MM.1S (cell line): ENCODE measurements at regions not wholly inside any gene's neighbourhood (a gene's known extent, or its start where the extent isn't known, plus 50 kb on each side); places are given as distances from the start of the nearest gene placed in this dataset.

Source experiments
- CTCF ChIP-seq: fragments of 300-600 bp; sonication (generic); IDR thresholded peaks from 2 replicates; pipeline ENCODE4 v1.5.1; 2016; ENCODE audit warnings: antibody characterized with exemption, low read length, mixed read lengths
- EZH2 ChIP-seq: fragments of 300-600 bp; sonication (generic); optimal IDR thresholded peaks from 2 replicates; pipeline ENCODE3; 2017; ENCODE audit warnings: low read depth, mild to moderate bottlenecking, antibody characterized with exemption, low read length, mixed read lengths
- EZH2phosphoT487 ChIP-seq: fragments of 300-600 bp; sonication (generic); IDR thresholded peaks from 2 replicates; pipeline ENCODE4 v1.6.1; 2018; ENCODE audit warnings: antibody characterized with exemption, low read length

GRCh38 chr18:54739476-54739875, 88.8 kb upstream of the RAB27B start:
- no peak for TF ChIP-seq CTCF
- TF ChIP-seq EZH2phosphoT487: no peak
- TF ChIP-seq EZH2: no peak
